Type B pancreatic cell (in vitro differentiated cells): ENCODE measurements at regions not wholly inside any gene's neighbourhood (a gene's known extent, or its start where the extent isn't known, plus 50 kb on each side); places are given as distances from the start of the nearest gene placed in this dataset.

Experiments used
- DNase-seq: peaks from one replicate; pipeline ENCODE4 v3.0.0; 2021; ENCODE audit warnings: mixed read lengths; ENCODE audit not compliant: unreplicated experiment; ENCODE audit errors: extremely low spot score
- H3K27ac Mint-ChIP-seq: 2 replicates; pipeline ENCODE4 v1.8.0; 2021; ENCODE audit warnings: mild to moderate bottlenecking, mixed read lengths
- H3K27me3 Mint-ChIP-seq: 2 replicates; pipeline ENCODE4 v1.8.0; 2021; ENCODE audit warnings: mixed read lengths
- H3K36me3 Mint-ChIP-seq: 2 replicates; pipeline ENCODE4 v1.8.0; 2021; ENCODE audit warnings: mixed read lengths
- H3K4me1 Mint-ChIP-seq: one replicate; pipeline ENCODE4 v1.8.0; 2021; ENCODE audit warnings: mixed read lengths; ENCODE audit not compliant: unreplicated experiment
- H3K4me3 Mint-ChIP-seq: 2 replicates; pipeline ENCODE4 v1.8.0; 2021; ENCODE audit warnings: mild to moderate bottlenecking, mixed read lengths
- H3K9me3 Mint-ChIP-seq: 2 replicates; pipeline ENCODE4 v1.8.0; 2021; ENCODE audit warnings: mixed read lengths
- TF ChIP-seq, protein P1 (sequence below): fragments of 200-600 bp; sonication (generic); conservative IDR thresholded peaks from 2 replicates; pipeline ENCODE4 v1.5.0; 2021; ENCODE audit warnings: antibody characterized with exemption, mild to moderate bottlenecking

DNA sequence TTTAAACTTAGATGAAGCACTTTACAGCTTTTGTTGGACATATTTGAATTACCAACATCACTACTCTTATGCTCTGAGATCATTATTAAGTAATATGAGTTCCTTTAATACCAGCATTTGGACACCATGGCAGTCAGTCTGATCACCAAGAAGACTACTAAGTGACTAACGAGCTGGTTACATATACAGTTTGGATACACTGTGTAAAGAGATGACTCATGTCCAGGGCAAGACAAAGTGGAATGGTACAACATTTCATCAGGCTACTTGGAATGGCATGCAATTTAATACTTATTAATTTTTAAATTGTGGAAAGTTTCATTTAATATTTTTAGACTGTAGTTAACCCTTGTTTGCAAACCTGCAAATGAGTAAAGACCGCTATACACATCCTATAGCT is 237.4 kb upstream of the PRDM9 start:
- DNase-seq = no peak
- no peak overlapping the region for H3K27ac Mint-ChIP-seq

DNA sequence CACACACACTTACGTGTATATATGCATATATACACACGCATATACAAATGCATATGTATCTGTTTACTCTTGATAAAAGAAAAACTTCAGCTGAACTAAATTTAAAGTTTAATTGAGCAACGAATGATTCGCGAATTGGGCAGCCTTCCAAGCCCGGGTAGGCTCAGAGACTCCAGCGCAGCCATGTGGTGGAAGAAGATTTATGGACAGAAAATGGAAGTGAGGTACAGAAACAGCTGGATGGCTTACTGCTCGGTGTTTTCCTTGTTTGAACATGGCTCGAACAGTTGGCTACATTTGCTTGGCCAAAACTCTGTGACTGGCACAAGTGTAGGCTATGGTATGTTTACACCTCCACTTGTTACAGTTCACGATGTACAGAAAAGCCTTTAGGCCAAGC is 239.3 kb upstream of the PRDM9 start:
- TF ChIP-seq, protein P1, sequence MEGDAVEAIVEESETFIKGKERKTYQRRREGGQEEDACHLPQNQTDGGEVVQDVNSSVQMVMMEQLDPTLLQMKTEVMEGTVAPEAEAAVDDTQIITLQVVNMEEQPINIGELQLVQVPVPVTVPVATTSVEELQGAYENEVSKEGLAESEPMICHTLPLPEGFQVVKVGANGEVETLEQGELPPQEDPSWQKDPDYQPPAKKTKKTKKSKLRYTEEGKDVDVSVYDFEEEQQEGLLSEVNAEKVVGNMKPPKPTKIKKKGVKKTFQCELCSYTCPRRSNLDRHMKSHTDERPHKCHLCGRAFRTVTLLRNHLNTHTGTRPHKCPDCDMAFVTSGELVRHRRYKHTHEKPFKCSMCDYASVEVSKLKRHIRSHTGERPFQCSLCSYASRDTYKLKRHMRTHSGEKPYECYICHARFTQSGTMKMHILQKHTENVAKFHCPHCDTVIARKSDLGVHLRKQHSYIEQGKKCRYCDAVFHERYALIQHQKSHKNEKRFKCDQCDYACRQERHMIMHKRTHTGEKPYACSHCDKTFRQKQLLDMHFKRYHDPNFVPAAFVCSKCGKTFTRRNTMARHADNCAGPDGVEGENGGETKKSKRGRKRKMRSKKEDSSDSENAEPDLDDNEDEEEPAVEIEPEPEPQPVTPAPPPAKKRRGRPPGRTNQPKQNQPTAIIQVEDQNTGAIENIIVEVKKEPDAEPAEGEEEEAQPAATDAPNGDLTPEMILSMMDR = no peak
- no peak for DNase-seq
- H3K27ac Mint-ChIP-seq = no peak overlapping the region
- no peaks in the 10 kb centered on the region for H3K36me3 Mint-ChIP-seq
- no peak overlapping the region for H3K4me3 Mint-ChIP-seq
- no peaks in the 10 kb centered on the region for H3K4me1 Mint-ChIP-seq
- no peaks in the 10 kb centered on the region for H3K9me3 Mint-ChIP-seq
- no peaks in the 10 kb centered on the region for H3K27me3 Mint-ChIP-seq

More for the DNA sequence above, 237.4 kb upstream of the PRDM9 start:
- no peaks in the 10 kb centered on the region for H3K4me1 Mint-ChIP-seq
- H3K27me3 Mint-ChIP-seq = no peaks in the 10 kb centered on the region
- no peaks in the 10 kb centered on the region for H3K36me3 Mint-ChIP-seq
- no peaks in the 10 kb centered on the region for H3K9me3 Mint-ChIP-seq
- no peak overlapping the region for H3K4me3 Mint-ChIP-seq
- TF ChIP-seq, protein P1 = no peak

DNA sequence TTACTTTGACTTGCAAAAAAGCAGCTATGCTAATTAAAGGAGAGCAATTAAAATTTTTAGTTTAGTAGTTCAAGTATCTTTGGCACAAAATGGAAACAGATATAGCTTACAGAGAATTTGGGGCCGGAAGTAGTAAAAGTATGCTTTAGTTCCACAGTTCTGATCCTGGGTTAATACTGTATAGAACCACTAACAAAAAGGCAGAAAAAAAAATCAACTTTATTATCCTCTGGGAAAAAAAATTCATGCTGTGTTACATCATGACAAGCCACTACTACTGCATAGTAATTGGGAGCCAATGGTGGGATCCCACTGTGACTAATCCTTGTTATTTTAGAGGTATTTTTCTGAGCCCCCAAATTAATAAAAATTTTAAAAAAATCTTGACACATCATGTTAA is 246.8 kb upstream of the PRDM9 start:
- H3K9me3 Mint-ChIP-seq = no peaks in the 10 kb centered on the region
- H3K27ac Mint-ChIP-seq = no peak overlapping the region
- no peaks in the 10 kb centered on the region for H3K4me1 Mint-ChIP-seq
- no peaks in the 10 kb centered on the region for H3K36me3 Mint-ChIP-seq
- H3K27me3 Mint-ChIP-seq = no peaks in the 10 kb centered on the region
- no peak overlapping the region for H3K4me3 Mint-ChIP-seq
- DNase-seq = no peak
- TF ChIP-seq, protein P1 = no peak

DNA sequence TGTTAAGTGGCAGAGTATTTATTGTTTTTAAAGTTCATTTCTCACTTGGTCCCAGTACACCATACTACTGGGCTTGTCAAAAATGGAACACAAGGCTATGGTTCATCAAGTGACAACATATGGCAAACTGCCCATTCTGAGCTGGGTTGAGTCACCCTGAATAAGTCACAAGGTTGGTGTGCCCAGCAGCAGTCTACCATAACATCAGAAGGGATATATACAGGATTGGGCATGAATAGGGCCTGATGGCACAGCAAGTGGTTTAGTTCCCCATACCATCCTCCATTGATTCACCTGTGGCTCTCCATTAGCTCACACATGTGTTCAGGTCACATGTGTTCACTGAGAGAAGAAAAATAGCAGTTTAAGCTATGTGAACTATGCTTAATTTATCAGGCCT is 249.8 kb upstream of the PRDM9 start:
- Mint-ChIP-seq H3K27me3 (no peaks in the 10 kb centered on the region), H3K9me3 (no peaks in the 10 kb centered on the region), H3K4me1 (no peaks in the 10 kb centered on the region), H3K4me3 (no peak overlapping the region), H3K36me3 (no peaks in the 10 kb centered on the region), H3K27ac (no peak overlapping the region)
- TF ChIP-seq, protein P1 = no peak
- DNase-seq = no peak

DNA sequence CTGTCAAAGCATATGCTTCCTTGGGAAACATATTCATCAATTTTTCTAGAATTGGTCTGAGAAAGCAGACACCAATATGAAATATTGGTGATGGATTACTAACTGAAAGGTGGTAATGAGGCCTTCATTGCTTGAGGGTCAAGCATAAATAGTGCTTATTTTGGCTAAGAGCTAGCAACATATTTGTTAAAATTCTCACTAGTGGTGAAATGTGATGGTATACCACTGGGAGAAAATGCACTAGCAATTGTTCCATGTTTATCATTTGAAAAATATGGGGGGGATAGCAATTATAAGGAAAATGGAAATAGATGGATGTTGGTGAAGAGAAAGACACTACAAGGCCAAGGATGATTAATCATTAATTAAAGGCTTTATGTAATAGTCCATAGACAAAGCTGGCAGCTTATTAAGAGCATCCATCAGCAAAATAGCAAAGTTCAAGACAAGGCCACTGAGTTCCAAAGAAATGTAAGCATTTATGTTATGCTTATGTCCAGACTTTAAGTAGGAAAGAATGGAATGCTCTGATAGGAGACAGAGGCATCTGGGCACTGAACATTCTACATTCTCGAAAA is 253.7 kb upstream of the PRDM9 start:
- DNase-seq = no peak
- TF ChIP-seq, protein P1 = no peak
- H3K36me3 Mint-ChIP-seq = no peaks in the 10 kb centered on the region
- H3K27me3 Mint-ChIP-seq = no peaks in the 10 kb centered on the region
- H3K9me3 Mint-ChIP-seq = no peaks in the 10 kb centered on the region
- H3K27ac Mint-ChIP-seq = no peak overlapping the region
- H3K4me3 Mint-ChIP-seq = no peak overlapping the region
- H3K4me1 Mint-ChIP-seq = no peaks in the 10 kb centered on the region

DNA sequence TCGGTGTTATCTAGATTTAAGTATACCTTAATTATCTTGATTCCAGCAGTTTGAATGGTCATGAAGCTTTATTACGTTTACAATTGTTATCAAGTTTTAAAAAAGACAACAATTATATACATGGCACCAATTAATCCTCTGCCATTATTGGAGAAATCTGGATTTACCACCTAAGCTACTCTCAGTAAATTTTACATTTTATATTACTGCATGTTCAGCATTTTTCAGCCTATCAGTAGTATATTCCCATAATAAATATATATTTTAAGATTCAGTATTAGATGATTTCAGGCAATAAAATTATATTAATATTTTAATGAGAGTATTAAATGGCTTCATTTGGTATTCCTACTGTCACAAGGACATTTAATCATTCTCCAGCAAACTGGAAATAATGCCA is 264.5 kb upstream of the PRDM9 start:
- H3K27ac Mint-ChIP-seq = no peak overlapping the region
- no peaks in the 10 kb centered on the region for H3K9me3 Mint-ChIP-seq
- DNase-seq = no peak
- no peaks in the 10 kb centered on the region for H3K4me1 Mint-ChIP-seq
- H3K4me3 Mint-ChIP-seq = no peak overlapping the region
- TF ChIP-seq, protein P1 = no peak
- H3K36me3 Mint-ChIP-seq = no peaks in the 10 kb centered on the region
- no peaks in the 10 kb centered on the region for H3K27me3 Mint-ChIP-seq
